NCI-H1436 treated with DMSO at 0.1 percent for 48 hours (cell line): ENCODE measurements at regions not wholly inside any gene's neighbourhood (a gene's known extent, or its start where the extent isn't known, plus 50 kb on each side); places are given as distances from the start of the nearest gene placed in this dataset.
"Not testable (repeated sequence)": the region's sequence is repeated elsewhere in the genome, so short reads cannot be mapped to it uniquely, and the experiment has no call there.

Experiments used
- DNase-seq: peaks from one replicate; lab custom pipeline; 2025; lab: John Stamatoyannopoulos, UW

DNA sequence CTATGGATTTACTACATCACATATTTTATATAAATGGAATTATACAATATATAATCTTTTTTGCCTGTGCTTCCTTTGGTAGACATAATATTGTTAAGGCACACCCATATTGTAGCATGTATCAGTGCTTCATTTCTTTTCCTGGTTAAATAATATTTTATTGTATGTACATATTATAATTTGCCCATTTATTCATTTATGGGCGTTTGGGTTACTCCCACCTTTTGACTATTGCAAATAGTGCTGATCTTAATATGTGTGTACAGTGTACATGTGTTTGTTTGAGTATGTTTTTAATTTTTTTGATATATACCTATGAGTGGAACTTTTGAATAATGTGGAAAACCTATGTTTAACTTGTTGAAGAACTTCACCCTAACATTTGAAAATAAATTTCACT lies 804.2 kb downstream of the DHX35 start:
- DNase-seq, result no peak

GRCh38 chr20:39762716-39763115 lies 800.6 kb downstream of the DHX35 start:
- DNase-seq, result no peak

- DNase-seq, result no peak
Observed at GRCh38 chr20:39758876-39759275, 796.7 kb downstream of the DHX35 start.

GRCh38 chr20:39756828-39757227 lies 794.7 kb downstream of the DHX35 start:
- DNase-seq, result no peak

DNA sequence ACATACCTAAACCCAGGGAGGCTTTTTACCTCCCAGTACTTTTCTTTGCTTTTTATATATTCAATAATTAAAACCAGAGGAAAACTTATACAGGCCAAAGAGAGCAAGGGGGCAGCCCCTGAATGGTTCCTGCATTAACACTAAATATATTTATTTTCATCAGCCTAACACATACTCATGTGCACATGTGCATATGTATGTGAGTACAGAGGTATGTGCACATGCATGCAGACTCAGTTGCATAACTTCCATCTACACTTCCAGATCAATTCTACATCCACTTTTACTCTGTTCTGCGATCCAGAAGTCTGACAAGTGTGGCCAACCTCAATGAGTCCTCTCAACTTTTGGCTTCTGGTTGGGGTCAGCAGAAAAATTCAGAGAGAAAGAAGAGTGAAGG lies 794.2 kb downstream of the DHX35 start:
- DNase-seq, result no peak

- no peak for DNase-seq
Observed at GRCh38 chr20:39752262-39752876, 790.2 kb downstream of the DHX35 start.

DNA sequence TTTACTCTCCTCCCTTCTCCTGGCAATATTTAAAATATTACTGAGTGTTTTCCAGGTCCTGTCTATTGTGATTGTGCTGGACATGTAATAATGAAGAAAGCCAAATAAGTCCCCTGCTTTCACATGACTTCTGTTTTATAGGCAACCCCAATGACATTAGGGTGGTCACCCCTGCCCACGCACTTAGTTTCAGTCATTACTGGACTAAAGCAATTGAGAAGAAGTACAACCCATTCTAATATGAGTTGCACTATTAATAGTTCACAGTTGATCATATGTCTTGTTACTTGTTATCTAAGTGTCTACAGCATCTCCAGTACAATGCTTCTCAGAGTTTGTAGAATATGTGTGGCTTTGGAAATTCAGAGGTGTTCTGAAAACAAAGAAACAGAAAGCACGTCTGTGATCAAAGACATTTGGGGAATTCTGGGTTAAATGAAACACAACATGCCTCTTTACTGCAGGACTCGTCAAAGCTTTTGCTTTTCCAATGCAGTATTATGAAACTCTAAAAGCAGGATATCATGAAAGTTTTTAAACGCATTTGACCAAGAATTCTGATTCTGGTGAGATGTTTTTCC lies 789.5 kb downstream of the DHX35 start:
- DNase-seq, result no peak

- DNase-seq, result no peak
Observed at GRCh38 chr20:39745380-39745779, 783.2 kb downstream of the DHX35 start.

DNA sequence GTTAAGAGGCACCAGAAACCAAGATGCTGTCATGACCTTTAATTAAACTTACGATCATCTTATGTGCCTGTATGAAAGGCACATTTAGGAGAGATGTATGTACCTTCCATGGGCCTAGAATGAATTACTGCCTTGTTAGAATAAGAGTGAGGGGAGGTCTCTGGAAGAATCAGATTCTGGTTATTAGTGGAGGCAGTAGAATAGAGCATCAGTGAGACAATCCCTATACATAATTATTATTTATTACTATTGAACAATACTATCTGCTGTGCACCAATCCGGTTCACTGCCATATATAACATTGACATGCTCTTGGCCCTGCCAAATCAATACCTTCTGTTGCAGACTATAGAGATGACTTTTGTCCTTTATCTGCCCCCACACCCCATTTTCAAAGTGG lies 776.5 kb downstream of the DHX35 start:
- no peak for DNase-seq

- no peak for DNase-seq
Observed at GRCh38 chr20:39736434-39737327, 774.5 kb downstream of the DHX35 start.

DNA sequence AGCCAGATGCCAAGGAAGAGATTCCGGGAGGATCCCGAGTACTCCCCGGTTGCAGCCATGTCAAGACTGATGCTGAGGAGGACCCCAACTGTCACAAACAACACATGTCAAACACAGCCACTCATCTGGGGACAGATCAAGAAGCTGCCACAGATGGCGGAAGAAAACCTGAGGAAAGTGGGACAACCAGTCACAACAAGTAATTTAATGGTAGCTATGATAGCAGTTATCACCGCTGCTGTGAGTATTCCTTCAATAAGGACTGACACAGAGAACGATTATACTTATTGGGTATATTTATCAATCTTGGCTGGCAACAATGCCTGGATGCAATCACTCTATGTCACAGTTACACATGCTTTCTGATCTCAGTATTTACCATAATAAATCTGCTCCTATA lies 763.4 kb downstream of the DHX35 start:
- DNase-seq, result not testable (repeated sequence)

DNA sequence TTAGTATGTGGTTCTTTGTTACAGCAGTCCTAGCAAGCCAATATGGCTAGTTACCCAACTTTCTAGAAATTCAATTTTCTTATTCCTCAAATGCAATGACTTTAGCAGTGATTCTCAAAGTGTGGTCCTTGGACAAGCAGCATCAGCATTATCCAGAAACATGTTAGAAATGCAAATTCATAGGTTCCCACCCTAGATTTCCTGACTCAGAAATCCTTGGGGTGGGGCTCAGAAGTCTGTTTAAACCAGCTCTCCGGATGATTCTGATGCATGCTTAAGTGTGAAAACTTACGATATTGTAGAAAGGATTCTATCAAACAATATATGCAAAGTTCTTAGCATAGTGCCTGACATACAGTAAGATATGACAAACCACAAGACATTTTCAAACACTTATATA lies 757.1 kb downstream of the DHX35 start:
- DNase-seq, result no peak

- DNase-seq, result no peak
Observed at GRCh38 chr20:39717936-39718335, 755.8 kb downstream of the DHX35 start.

GRCh38 chr20:39716796-39717341 lies 754.7 kb downstream of the DHX35 start:
- no peak for DNase-seq

DNA sequence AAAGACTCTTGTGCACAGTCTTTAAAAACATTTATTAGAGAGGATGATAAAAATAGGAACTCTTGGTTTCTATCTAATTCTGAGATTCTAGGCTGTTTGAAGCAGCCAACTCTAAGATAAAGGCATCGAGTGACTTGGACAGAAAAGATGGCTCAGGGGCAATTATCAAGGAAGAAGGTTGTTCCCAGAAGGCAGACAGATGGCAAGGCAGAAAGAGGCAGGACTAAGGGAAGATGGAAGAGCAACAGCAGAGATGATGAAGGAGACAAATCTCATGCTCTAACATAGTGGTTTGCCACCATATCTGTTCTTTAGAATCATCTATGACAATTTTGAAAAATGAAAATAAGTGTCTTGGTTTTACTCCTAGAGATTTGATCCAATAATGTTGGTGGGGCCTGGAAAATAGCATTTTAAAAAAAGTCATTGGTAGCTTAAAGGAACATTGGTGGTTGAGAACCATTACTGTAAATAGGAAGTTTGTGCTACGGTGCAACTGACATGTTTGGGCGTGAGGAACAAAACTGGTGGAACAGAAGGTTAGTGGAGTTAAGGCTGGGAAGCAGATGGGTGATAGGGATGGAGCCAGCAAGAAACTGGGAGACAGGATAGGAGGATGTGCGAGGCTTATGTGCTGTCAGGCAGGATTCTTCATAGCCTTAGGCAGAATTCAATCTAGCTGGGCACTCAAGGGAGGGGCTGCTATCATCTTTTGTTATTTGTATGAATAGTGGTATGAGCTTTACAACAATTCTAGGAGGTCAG lies 751.1 kb downstream of the DHX35 start:
- no peak for DNase-seq

DNA sequence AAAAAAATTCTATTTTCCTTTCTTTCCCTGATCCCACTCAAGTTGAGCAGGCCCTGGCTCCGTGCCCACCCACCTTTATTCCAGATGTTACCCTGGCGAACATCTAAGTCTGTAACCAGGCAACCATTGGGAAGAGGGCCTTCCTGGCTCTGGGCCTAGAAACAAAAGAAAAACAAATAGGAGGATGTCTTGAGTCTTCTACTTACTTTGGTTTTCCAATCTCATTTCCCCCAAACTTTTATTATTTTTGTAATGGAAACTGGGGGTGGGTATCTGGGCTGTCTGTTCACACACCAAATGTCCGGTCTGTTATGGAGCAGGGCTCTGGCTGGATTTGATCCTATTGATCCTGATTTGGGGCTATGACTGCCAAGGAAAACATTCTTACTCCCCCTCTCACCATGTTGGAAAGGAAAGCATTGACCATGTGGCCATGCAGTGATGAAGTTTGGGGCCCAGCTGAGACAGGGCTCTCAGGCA lies 744.1 kb downstream of the DHX35 start:
- DNase-seq, result no peak

- DNase-seq, result no peak
Observed at GRCh38 chr20:39705032-39705431, 742.9 kb downstream of the DHX35 start.

GRCh38 chr20:39703357-39703756 lies 741.2 kb downstream of the DHX35 start:
- not testable (repeated sequence) for DNase-seq

DNA sequence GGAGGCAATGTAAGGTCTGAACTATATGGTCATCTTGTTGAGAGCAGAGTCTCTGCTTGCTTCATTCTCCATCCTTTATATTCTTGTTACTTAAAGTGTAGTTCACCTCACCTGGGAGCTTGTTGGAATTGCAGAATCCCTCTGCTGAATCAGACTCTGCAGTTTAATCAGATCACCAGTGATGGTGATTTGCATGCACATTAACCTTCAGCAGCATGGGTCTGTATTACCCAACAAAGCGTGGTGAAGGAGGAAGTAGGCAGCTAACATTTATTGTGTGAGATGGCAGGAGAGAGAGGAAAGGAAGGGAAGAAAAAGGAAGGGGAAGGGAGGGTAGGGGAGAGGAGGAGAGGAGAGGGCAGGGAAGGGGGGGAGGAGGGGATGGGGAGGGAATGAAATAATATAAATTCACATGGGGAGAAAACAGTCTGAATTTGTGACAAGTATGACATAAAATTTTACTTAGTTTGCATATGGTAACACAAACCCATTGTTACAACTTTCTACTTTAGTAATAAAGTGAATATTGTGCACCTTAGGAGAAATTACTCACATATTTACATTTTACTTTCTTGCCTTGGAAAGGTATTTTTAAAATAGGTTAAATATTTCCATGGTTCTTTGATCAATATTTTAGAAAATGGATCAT lies 740.7 kb downstream of the DHX35 start:
- no peak for DNase-seq

GRCh38 chr20:39700528-39700927 lies 738.4 kb downstream of the DHX35 start:
- DNase-seq, result no peak

- DNase-seq, result no peak
Observed at GRCh38 chr20:39699166-39699725, 737.1 kb downstream of the DHX35 start.
